BLaER1 treated with 17β-estradiol and CSF1 and Interleukin-3, amounts not matched to agents 10 nM and 100 nM (cell line): ENCODE measurements at regions not wholly inside any gene's neighbourhood (a gene's known extent, or its start where the extent isn't known, plus 50 kb on each side); places are given as distances from the start of the nearest gene placed in this dataset.
"Not testable (repeated sequence)": the region's sequence is repeated elsewhere in the genome, so short reads cannot be mapped to it uniquely, and the experiment has no call there.

Experiments
- H3K27ac ChIP-seq, 11 experiments: shearing (Covaris generic); formaldehyde crosslinking; 2 replicates each; pipeline ENCODE4 v1.8.1; 2022
- H3K27me3 ChIP-seq, 11 experiments: shearing (Covaris generic); formaldehyde crosslinking; 2 replicates each; pipeline ENCODE4 v1.8.1; 2022
- H3K36me3 ChIP-seq, 11 experiments: shearing (Covaris generic); formaldehyde crosslinking; 2 replicates each; pipeline ENCODE4 v1.8.1; 2022
- H3K4me1 ChIP-seq, 10 experiments: shearing (Covaris generic); formaldehyde crosslinking; 2 replicates each; pipeline ENCODE4 v1.8.1; 2022
- H3K4me2 ChIP-seq, 11 experiments: shearing (Covaris generic); formaldehyde crosslinking; 2 replicates each; pipeline ENCODE4 v1.8.1; 2022
- H3K4me3 ChIP-seq, 10 experiments: shearing (Covaris generic); formaldehyde crosslinking; 2 replicates each; pipeline ENCODE4 v1.8.1; 2022
- H3K9ac ChIP-seq, 11 experiments: shearing (Covaris generic); formaldehyde crosslinking; 2 replicates each; pipeline ENCODE4 v1.8.1; 2022
- H3K9me3 ChIP-seq, 11 experiments: shearing (Covaris generic); formaldehyde crosslinking; replicated peaks in 1 of 11; 2 replicates each; pipeline ENCODE4 v1.8.1; 2022
- H4K20me1 ChIP-seq, 11 experiments: shearing (Covaris generic); formaldehyde crosslinking; 2 replicates each; pipeline ENCODE4 v1.8.1; 2022
- Cebpa-rat ChIP-seq, 11 experiments: shearing (Covaris generic); IDR thresholded peaks; 2 replicates each; pipeline ENCODE4 v1.8.1; 2022

- H3K4me3 ChIP-seq, result no peak overlapping the region
- H3K4me1 ChIP-seq, result no peaks in the 10 kb centered on the region
- H3K27me3 ChIP-seq, result no peaks in the 10 kb centered on the region
- H3K9ac ChIP-seq, result no peak overlapping the region
- no peak overlapping the region for H3K4me2 ChIP-seq
- H4K20me1 ChIP-seq, result no peaks in the 10 kb centered on the region
- no peak for TF ChIP-seq Cebpa-rat (IDR thresholded peaks at IDR 0.05)
- peaks cover 35 to 55% (median 42%) of the 10 kb centered on the region in 11 experiments for H3K9me3 ChIP-seq
- H3K27ac ChIP-seq, result no peak overlapping the region
- H3K36me3 ChIP-seq, result no peaks in the 10 kb centered on the region
Observed at GRCh38 chr18:8882632-8883408, 177.5 kb downstream of the MTCL1 start.

- no peak for TF ChIP-seq Cebpa-rat (IDR thresholded peaks at IDR 0.05)
- H3K9ac ChIP-seq, result no peak overlapping the region
- no peaks in the 10 kb centered on the region for H3K4me1 ChIP-seq
- H3K9me3 ChIP-seq, result peaks cover 38 to 58% (median 45%) of the 10 kb centered on the region in 11 experiments
- H3K27ac ChIP-seq, result no peak overlapping the region
- H3K4me2 ChIP-seq, result no peak overlapping the region
- H3K27me3 ChIP-seq, result no peaks in the 10 kb centered on the region
- H3K4me3 ChIP-seq, result no peak overlapping the region; a peak in 1 of 20 replicates
- no peaks in the 10 kb centered on the region for H3K36me3 ChIP-seq
- H4K20me1 ChIP-seq, result no peaks in the 10 kb centered on the region
Observed at GRCh38 chr18:8883409-8883668, 178.0 kb downstream of the MTCL1 start.

- H3K9me3 ChIP-seq, result peaks cover 20 to 52% (median 36%) of the 10 kb centered on the region in 11 experiments
- H3K4me2 ChIP-seq, H3K9ac ChIP-seq, H3K27me3 ChIP-seq, H3K27ac ChIP-seq, H3K36me3 ChIP-seq, H3K4me3 ChIP-seq, H4K20me1 ChIP-seq, H3K4me1 ChIP-seq: not testable (repeated sequence)
Observed at GRCh38 chr18:8887877-8888276, 182.5 kb downstream of the MTCL1 start.

- H3K9me3 ChIP-seq, result peaks cover 8 to 42% (median 23%) of the 10 kb centered on the region in 11 experiments; a peak in 20 of 22 replicates
- no peaks in the 10 kb centered on the region for H3K36me3 ChIP-seq
- no peaks in the 10 kb centered on the region for H3K4me1 ChIP-seq
- H3K4me3 ChIP-seq, result no peak overlapping the region
- no peaks in the 10 kb centered on the region for H4K20me1 ChIP-seq
- H3K27ac ChIP-seq, result no peak overlapping the region
- no peaks in the 10 kb centered on the region for H3K27me3 ChIP-seq
- H3K9ac ChIP-seq, result no peak overlapping the region
- no peak overlapping the region for H3K4me2 ChIP-seq
- no peak for TF ChIP-seq Cebpa-rat (IDR thresholded peaks at IDR 0.05)
Observed at GRCh38 chr18:8889489-8889888, 184.1 kb downstream of the MTCL1 start.

GRCh38 chr18:8890503-8890902 lies 185.1 kb downstream of the MTCL1 start:
- not testable (repeated sequence) for H4K20me1 ChIP-seq, H3K27me3 ChIP-seq, H3K27ac ChIP-seq, H3K4me1 ChIP-seq, H3K4me3 ChIP-seq, H3K4me2 ChIP-seq, H3K9ac ChIP-seq, H3K36me3 ChIP-seq
- H3K9me3 ChIP-seq, result peaks cover 13 to 44% (median 30%) of the 10 kb centered on the region in 11 experiments; a peak in 20 of 22 replicates

- Histone ChIP-seq H3K27me3 (no peaks in the 10 kb centered on the region), H3K4me1 (no peaks in the 10 kb centered on the region), H3K9me3 (peaks cover 14 to 44% (median 30%) of the 10 kb centered on the region in 11 experiments; a peak in 21 of 22 replicates), H3K36me3 (no peaks in the 10 kb centered on the region), H4K20me1 (no peaks in the 10 kb centered on the region), H3K4me3 (no peak overlapping the region), H3K4me2 (no peak overlapping the region), H3K27ac (no peak overlapping the region), H3K9ac (no peak overlapping the region)
- TF ChIP-seq Cebpa-rat (IDR thresholded peaks at IDR 0.05), result no peak
Observed at GRCh38 chr18:8890957-8891464, 185.7 kb downstream of the MTCL1 start.

GRCh38 chr18:8893221-8893620 lies 187.9 kb downstream of the MTCL1 start:
- H3K4me3 ChIP-seq, result no peak overlapping the region
- H3K4me1 ChIP-seq, result no peaks in the 10 kb centered on the region
- H4K20me1 ChIP-seq, result no peaks in the 10 kb centered on the region
- H3K36me3 ChIP-seq, result no peaks in the 10 kb centered on the region
- no peak for TF ChIP-seq Cebpa-rat (IDR thresholded peaks at IDR 0.05)
- no peaks in the 10 kb centered on the region for H3K27me3 ChIP-seq
- H3K4me2 ChIP-seq, result no peak overlapping the region
- H3K9me3 ChIP-seq, result peaks cover 15 to 45% (median 26%) of the 10 kb centered on the region in 11 experiments; a peak in 21 of 22 replicates
- H3K9ac ChIP-seq, result no peak overlapping the region
- H3K27ac ChIP-seq, result no peak overlapping the region

- no peak overlapping the region for H3K9ac ChIP-seq
Observed at GRCh38 chr18:8893628-8894231, 188.4 kb downstream of the MTCL1 start.

GRCh38 chr18:8894823-8895222 lies 189.5 kb downstream of the MTCL1 start:
- no peak overlapping the region for H3K9ac ChIP-seq
- H3K36me3 ChIP-seq, result no peaks in the 10 kb centered on the region
- H3K27me3 ChIP-seq, result no peaks in the 10 kb centered on the region
- no peak overlapping the region for H3K4me2 ChIP-seq
- H3K4me3 ChIP-seq, result no peak overlapping the region
- no peak overlapping the region for H3K27ac ChIP-seq
- TF ChIP-seq Cebpa-rat (IDR thresholded peaks at IDR 0.05), result no peak
- peaks cover 10 to 39% (median 28%) of the 10 kb centered on the region in 11 experiments; a peak in 20 of 22 replicates for H3K9me3 ChIP-seq
- H3K4me1 ChIP-seq, result no peaks in the 10 kb centered on the region
- no peaks in the 10 kb centered on the region for H4K20me1 ChIP-seq

More at GRCh38 chr18:8893628-8894231, 188.4 kb downstream of the MTCL1 start:
- no peak overlapping the region for H3K4me2 ChIP-seq
- no peak overlapping the region for H3K27ac ChIP-seq
- peaks cover 15 to 44% (median 25%) of the 10 kb centered on the region in 11 experiments; a peak in 21 of 22 replicates for H3K9me3 ChIP-seq
- no peaks in the 10 kb centered on the region for H3K36me3 ChIP-seq
- no peaks in the 10 kb centered on the region for H3K27me3 ChIP-seq
- no peaks in the 10 kb centered on the region for H3K4me1 ChIP-seq
- H4K20me1 ChIP-seq, result no peaks in the 10 kb centered on the region
- H3K4me3 ChIP-seq, result no peak overlapping the region
- no peak for TF ChIP-seq Cebpa-rat (IDR thresholded peaks at IDR 0.05)

GRCh38 chr18:8895341-8895740 lies 190.0 kb downstream of the MTCL1 start:
- Histone ChIP-seq H3K4me1 (no peaks in the 10 kb centered on the region), H3K9ac (no peak overlapping the region), H3K9me3 (peaks cover 10 to 42% (median 32%) of the 10 kb centered on the region in 11 experiments; a peak in 20 of 22 replicates), H3K4me3 (no peak overlapping the region), H3K27ac (no peak overlapping the region), H3K36me3 (no peaks in the 10 kb centered on the region), H3K4me2 (no peak overlapping the region), H4K20me1 (no peaks in the 10 kb centered on the region), H3K27me3 (no peaks in the 10 kb centered on the region)
- no peak for TF ChIP-seq Cebpa-rat (IDR thresholded peaks at IDR 0.05)
